Medulla oblongata (tissue), 1 donor: ENCODE measurements at regions not wholly inside any gene's neighbourhood (a gene's known extent, or its start where the extent isn't known, plus 50 kb on each side); places are given as distances from the start of the nearest gene placed in this dataset.
A peak's percentile ranks its signal among the peaks of the same experiment; 100 is the strongest.
"Not testable (repeated sequence)": the region's sequence is repeated elsewhere in the genome, so short reads cannot be mapped to it uniquely, and the experiment has no call there.

Source experiments
- DNase-seq: peaks from one replicate; pipeline ENCODE4 v3.0.0-alpha.2; 2015; ENCODE audit errors: extremely low spot score

DNA sequence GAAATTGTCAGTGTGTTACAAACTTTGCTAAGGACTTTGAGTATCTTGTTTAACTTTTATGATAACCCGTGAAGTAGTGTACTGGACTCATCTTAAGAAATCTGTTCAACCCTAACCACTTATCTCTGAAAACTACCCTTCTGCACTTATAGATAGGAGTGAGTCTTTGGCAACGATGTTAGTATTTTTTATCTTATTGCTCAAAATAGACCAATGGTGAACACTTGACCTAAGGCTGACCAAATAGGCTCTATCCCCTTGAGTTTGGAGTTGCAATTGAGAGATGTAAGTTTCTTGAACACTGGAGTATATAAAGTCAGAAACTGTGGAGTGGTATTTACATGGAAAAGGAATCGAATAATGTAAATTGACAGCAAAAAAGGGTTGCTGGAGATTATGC lies 786.1 kb downstream of the TMTC2 start:
- DNase-seq, result no peak

GRCh38 chr12:83472350-83472749 lies 785.6 kb downstream of the TMTC2 start:
- no peak for DNase-seq

- no peak for DNase-seq
Observed at GRCh38 chr12:83471341-83471740, 784.6 kb downstream of the TMTC2 start.

GRCh38 chr12:83470749-83471148 lies 784.0 kb downstream of the TMTC2 start:
- DNase-seq, result no peak

- no peak for DNase-seq
Observed at GRCh38 chr12:83468988-83469908, 782.5 kb downstream of the TMTC2 start.

- no peak for DNase-seq
Observed at GRCh38 chr12:83465632-83466031, 778.9 kb downstream of the TMTC2 start.

GRCh38 chr12:83462419-83462818 lies 775.7 kb downstream of the TMTC2 start:
- DNase-seq, result no peak

GRCh38 chr12:83461336-83461935 lies 774.7 kb downstream of the TMTC2 start:
- no peak for DNase-seq

GRCh38 chr12:83451189-83451588 lies 764.5 kb downstream of the TMTC2 start:
- DNase-seq, result no peak

- no peak for DNase-seq
Observed at GRCh38 chr12:83434600-83434999, 747.9 kb downstream of the TMTC2 start.

DNA sequence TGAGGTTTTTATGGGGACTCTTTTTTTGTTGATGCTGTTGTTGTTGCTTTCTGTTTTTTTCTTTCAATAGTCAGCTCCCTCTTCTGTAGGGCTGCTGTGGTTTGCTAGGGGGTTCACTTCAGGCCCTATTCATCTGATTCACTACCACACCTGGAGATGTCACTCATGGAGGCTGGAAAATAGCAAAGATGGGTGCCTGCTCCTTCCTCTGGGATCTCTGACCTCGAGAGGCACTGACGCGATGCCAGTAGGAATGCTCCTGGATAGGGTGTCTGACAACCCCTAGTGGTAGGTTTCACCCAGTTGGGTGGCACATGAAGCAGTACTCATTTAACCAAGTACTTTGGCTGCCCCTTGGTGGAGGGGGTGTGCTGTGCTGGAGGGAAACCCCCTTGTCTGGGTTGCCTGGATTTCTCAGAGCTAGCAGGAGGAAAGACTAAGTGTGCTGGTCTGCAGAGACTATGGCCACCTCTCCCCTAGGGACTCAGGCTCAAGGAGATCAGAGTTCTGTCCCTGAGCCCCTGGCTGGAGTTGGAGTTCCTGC lies 745.5 kb downstream of the TMTC2 start:
- DNase-seq, result no peak

DNA sequence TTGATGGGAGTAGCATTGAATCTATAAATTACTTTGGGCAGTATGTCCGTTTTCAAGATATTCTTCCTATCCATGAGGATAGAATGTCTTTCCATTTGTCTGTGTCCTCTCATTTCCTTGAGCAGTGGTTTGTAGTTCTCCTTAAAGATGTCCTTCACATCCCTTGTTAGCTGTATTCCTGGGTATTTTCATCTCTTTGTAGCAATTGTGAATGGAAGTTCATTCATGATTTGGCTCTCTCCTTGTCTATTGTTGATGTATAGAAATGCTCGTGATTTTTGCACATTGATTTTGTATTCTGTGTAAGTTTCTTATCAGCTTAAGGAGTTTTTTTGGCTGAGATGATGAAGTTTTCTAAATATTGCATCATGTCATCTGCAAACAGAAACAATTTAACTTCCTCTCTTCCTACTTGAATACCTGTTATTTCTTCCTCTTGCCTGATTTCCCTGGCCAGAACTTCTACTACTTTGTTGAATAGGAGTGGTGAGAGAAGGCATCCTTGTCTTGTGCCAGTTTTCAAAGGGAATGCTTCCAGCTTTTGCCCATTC lies 741.0 kb downstream of the TMTC2 start:
- DNase-seq, result not testable (repeated sequence)

- no peak for DNase-seq
Observed at GRCh38 chr12:83414981-83415380, 728.3 kb downstream of the TMTC2 start.

DNA sequence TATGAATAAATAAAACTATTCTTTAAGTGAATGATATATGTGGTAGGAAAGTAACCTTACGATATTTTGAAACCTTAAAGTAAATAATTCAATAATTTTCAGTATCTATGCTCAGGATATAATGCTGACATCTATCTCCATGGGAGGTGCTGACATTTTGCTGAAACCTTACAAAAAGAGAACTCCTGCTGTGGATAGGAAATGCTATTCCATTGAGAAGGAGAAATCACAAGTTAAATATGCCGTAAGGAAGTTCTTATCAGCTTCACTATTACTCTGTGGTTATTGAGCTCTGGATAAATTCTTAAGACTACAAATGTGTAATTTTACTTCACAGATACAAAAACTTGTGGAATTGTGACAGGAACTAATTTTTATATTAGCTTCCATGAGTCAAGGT lies 722.1 kb downstream of the TMTC2 start:
- DNase-seq, result no peak

- peak; percentile 3 for DNase-seq
Observed at GRCh38 chr12:83408146-83408545, 721.4 kb downstream of the TMTC2 start.

- DNase-seq, result no peak
Observed at GRCh38 chr12:83404521-83404920, 717.8 kb downstream of the TMTC2 start.

- DNase-seq, result no peak
Observed at GRCh38 chr12:83390186-83390585, 703.5 kb downstream of the TMTC2 start.

DNA sequence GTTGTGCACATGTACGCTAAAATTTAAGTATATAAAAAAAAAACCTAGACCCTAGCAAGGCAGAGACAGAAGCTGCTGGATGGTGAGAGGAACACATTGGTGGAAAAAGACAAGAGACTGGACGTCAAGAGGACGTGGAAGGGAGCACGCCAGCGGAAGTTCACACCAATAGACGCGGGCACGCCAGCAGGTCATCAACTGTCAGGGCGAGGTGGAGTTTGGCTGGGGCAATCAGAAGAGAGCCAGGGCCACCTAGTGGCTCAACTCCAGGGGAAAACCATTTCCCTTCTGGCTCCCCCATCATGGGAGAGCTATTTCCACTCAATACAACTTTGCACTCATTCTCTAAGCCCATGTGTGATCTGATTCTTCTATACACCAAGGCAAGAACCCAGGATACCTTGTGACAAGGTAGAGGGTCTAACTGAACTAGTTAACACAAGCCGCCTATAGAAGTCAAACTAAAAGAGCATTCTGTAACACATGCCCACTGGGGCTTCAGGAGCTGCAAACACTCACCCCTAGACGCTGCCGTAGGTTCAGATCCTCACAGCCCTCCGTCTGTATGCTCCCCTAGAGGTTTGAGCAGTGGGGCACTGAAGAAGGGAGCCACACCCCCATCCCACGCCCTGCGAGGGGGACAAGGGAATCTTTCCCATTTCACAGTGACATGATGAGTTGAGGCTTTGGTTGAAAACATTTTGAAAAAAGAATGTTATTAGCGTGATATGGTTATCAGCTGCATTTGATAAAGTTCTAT lies 702.7 kb downstream of the TMTC2 start:
- peak; percentile 64 for DNase-seq

- DNase-seq, result no peak
Observed at GRCh38 chr12:83388551-83388950, 701.8 kb downstream of the TMTC2 start.

- DNase-seq, result no peak
Observed at GRCh38 chr12:83386527-83387264, 700.0 kb downstream of the TMTC2 start.

DNA sequence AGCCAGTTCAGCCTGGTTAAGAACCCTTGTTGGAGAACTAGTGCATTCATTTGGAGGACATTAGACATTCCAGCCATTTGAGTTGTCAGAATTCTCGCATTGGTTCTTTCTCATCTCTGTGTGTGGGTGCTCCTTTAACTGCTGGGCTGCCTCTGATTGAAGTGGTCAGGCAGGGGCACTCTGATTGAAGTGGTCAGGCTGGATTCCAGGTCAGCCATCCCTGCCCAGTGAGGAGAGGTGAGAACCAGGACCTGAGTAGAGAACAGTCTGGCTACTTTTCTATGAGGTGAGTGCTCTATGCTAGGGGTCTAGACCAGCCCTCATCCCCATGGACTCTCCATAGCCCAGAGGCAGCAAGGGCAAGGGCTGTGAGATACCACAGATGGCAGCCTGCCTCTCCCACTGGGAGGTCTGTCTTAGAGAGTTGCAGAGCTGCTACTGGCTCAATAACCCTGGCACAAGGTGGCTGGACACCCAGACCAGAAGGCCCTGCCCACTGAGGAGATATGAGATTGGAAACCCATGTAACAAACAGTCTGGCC lies 691.6 kb downstream of the TMTC2 start:
- DNase-seq, result no peak
